Heart left ventricle (tissue), 16 donors: ENCODE measurements at regions not wholly inside any gene's neighbourhood (a gene's known extent, or its start where the extent isn't known, plus 50 kb on each side); places are given as distances from the start of the nearest gene placed in this dataset.
"Not testable (repeated sequence)": the region's sequence is repeated elsewhere in the genome, so short reads cannot be mapped to it uniquely, and the experiment has no call there.

Experiments used
- ATAC-seq, 4 donors: fragments of 200-7000 bp; cut with Tn5 transposase; one replicate each; pipeline ENCODE4 v1.9.1; 2020 to 2022; ENCODE audit warnings: moderate library complexity in 4 of 4, mild to moderate bottlenecking in 3 of 4, moderate number of reproducible peaks in 1 of 4
- DNase-seq, 5 donors: peaks; one replicate each; pipeline ENCODE4 v3.0.0-alpha.2; 2020
- H3K27ac ChIP-seq, 12 donors: fragments of 200-600 bp; sonication (generic) in 4 of 12; one replicate each; pipeline versions ENCODE4 v1.5.0 to v1.8.0; 2016 to 2022; ENCODE audit warnings: mild to moderate bottlenecking in 2 of 12
- H3K27me3 ChIP-seq, 9 donors: fragments of 200-600 bp; sonication (generic) in 2 of 9; one replicate each; pipeline versions ENCODE4 v1.5.1 to v1.8.0; 2016 to 2022; ENCODE audit warnings: mild to moderate bottlenecking in 3 of 9
- H3K36me3 ChIP-seq, 9 donors: fragments of 200-600 bp; sonication (generic) in 2 of 9; one replicate each; pipeline versions ENCODE4 v1.5.0 to v1.8.0; 2018 to 2022; ENCODE audit warnings: mild to moderate bottlenecking in 2 of 9
- H3K4me1 ChIP-seq, 12 donors: fragments of 200-600 bp; sonication (generic) in 4 of 12; one replicate each; pipeline versions ENCODE4 v1.5.0 to v1.8.0; 2016 to 2022; ENCODE audit warnings: mild to moderate bottlenecking in 3 of 12
- H3K4me3 ChIP-seq, 12 donors: fragments of 200-600 bp; sonication (generic) in 4 of 12; one replicate each; pipeline versions ENCODE4 v1.5.0 to v1.8.0; 2017 to 2022; ENCODE audit warnings: mild to moderate bottlenecking in 9 of 12, moderate library complexity in 4 of 12
- H3K9me3 ChIP-seq, 12 donors: fragments of 200-600 bp; sonication (generic) in 4 of 12; one replicate each; pipeline versions ENCODE4 v1.5.0 to v1.8.0; 2016 to 2022; ENCODE audit warnings: mild to moderate bottlenecking in 1 of 12
- CTCF ChIP-seq, 12 donors: fragments of 200-600 bp; sonication (generic) in 4 of 12; IDR thresholded peaks; one replicate each; pipeline versions ENCODE4 v1.5.0 to v1.8.0; 2018 to 2022; ENCODE audit warnings: antibody characterized with exemption in 12 of 12, mild to moderate bottlenecking in 5 of 12
- POLR2A ChIP-seq, 2 donors: fragments of 450-650 bp; IDR thresholded peaks; one replicate each; pipeline ENCODE4 v1.6.1; 2017; ENCODE audit warnings: antibody characterized with exemption in 2 of 2, mild to moderate bottlenecking in 2 of 2, moderate library complexity in 2 of 2
- WGBS, 4 donors: extraction: QIAGEN DNeasy Blood & Tissue Kit in 2 of 4; methylation state at CpG; one replicate each; pipeline versions ENCODE4 v1.1.5 to v1.1.7; 2013 to 2018; 5-methylcytosine and 5-hydroxymethylcytosine counted together
- intact Hi-C, 10 donors: fragments of 100-400 bp; cut with DNase I; formaldehyde crosslinking; loops; one replicate each; pipeline versions ENCODE4 v1.11.1 to v1.14.2; 2022
- donor health status: ischemic (EF 13 %, LVEDD 7.1; RV severe dilation, severe dysfunction).
- donor health status: healthy with polysubstance abuse.
- donor health status: DM: no; HTN: yes; CAD: no.
- donor health status: DM: no; HTN: no; CAD: no.
- donor health status: ischemic (EF 25% LVEDD 6.9; RV normal size, moderate dysfunction).
- donor health status: ischemic (EF 25% LVEDD 5.7; RV mildly dilated, moderate dysfunction).
- donor health status: healthy.
- donor health status: DM: yes; HTN: yes; CAD: no.
- donor health status: ischemic (EF 35%, LVEDD 5.7; RV mildly dilated, moderate dysfunction).
- donor health status: nonischemic (EF 11% LVEDD 7.7; RV severe dilation, severe dysfunction).
- donor health status: DM: yes; HTN: yes; CAD: no.
- donor health status: PGD.
- donor health status: ischemic (EF 29% LVEDD 5.4; RV normal size, mild dysfunction).
- donor health status: nonischemic (EF 23%, LVEDD 6.1; RV moderate dilation, normal function).

DNA sequence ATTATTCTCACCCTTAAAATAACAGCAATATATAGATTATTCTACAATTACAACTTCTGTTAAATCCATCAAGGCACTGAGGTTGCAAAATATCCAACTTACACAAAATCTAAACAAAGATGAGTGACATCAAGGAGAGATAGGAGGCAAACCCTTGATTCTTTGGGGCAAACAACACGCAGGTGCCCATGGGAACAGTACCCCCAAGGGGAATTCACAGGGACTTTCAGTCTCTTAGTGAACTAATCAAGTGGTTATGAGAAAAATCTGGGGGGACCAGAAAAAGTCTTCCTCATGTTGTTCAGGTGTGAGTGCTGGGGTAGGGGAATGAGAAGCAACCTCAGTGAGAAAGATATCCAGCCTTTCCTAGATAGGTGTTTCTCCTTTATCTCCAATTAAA lies 1107.9 kb downstream of the PLA2G4A start:
- Histone ChIP-seq H3K27me3 (no peaks in the 10 kb centered on the region), H3K9me3 (no peaks in the 10 kb centered on the region), H3K27ac (no peak overlapping the region), H3K36me3 (no peaks in the 10 kb centered on the region), H3K4me1 (no peaks in the 10 kb centered on the region), H3K4me3 (no peak overlapping the region)
- 63 to 75% (median 73%) methylated on average over 1 of the region's 1 CpG for WGBS, 4 donors
- intact Hi-C loops: no loop called here
- ATAC-seq: no peak
- DNase-seq: no peak
- no peak for TF ChIP-seq CTCF (IDR thresholded peaks at IDR 0.05)
- TF ChIP-seq POLR2A (IDR thresholded peaks at IDR 0.05): no peak

GRCh38 chr1:187938092-187938491 lies 1109.3 kb downstream of the PLA2G4A start:
- ATAC-seq: no peak
- 46 to 74% (median 60%) methylated on average over 2 of the region's 2 CpGs for WGBS, 4 donors

DNA sequence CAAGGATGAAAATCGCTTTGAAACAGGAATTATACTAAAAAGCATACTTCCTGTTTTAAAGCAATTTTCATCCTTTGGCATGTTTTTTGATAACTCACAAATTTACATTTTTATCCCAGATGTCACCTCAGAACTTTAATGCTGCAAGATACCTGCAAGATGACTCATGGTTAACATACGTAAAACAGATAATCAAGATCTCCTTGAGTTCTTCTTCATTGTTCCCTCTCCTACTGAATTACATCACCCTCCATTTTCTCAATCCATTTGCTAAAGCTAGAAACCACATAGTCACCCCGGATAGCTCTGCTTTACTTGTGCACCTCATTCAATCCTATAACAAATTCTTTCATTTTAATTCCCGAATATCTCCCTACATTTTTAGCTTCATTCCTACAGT lies 1114.2 kb downstream of the PLA2G4A start:
- Histone ChIP-seq H3K27ac (no peak overlapping the region), H3K36me3 (no peaks in the 10 kb centered on the region), H3K4me1 (no peaks in the 10 kb centered on the region), H3K9me3 (peaks cover 0 to 18% (median 8%) of the 10 kb centered on the region in 12 donors), H3K27me3 (no peaks in the 10 kb centered on the region), H3K4me3 (no peak overlapping the region)
- DNase-seq (no peak), ATAC-seq (no peak)
- WGBS, 4 donors: 86 to 94% (median 89%) methylated on average over 4 of the region's 4 CpGs
- TF ChIP-seq POLR2A (IDR thresholded peaks at IDR 0.05) (no peak), CTCF (IDR thresholded peaks at IDR 0.05) (no peak)
- intact Hi-C loops: no loop called here

More at GRCh38 chr1:187938092-187938491, 1109.3 kb downstream of the PLA2G4A start:
- Histone ChIP-seq H3K4me1 (no peaks in the 10 kb centered on the region), H3K27me3 (no peaks in the 10 kb centered on the region), H3K9me3 (no peaks in the 10 kb centered on the region), H3K27ac (no peak overlapping the region), H3K4me3 (no peak overlapping the region), H3K36me3 (no peaks in the 10 kb centered on the region)
- no peak for DNase-seq
- intact Hi-C loops: no loop called here
- TF ChIP-seq CTCF (IDR thresholded peaks at IDR 0.05) (no peak), POLR2A (IDR thresholded peaks at IDR 0.05) (no peak)

DNA sequence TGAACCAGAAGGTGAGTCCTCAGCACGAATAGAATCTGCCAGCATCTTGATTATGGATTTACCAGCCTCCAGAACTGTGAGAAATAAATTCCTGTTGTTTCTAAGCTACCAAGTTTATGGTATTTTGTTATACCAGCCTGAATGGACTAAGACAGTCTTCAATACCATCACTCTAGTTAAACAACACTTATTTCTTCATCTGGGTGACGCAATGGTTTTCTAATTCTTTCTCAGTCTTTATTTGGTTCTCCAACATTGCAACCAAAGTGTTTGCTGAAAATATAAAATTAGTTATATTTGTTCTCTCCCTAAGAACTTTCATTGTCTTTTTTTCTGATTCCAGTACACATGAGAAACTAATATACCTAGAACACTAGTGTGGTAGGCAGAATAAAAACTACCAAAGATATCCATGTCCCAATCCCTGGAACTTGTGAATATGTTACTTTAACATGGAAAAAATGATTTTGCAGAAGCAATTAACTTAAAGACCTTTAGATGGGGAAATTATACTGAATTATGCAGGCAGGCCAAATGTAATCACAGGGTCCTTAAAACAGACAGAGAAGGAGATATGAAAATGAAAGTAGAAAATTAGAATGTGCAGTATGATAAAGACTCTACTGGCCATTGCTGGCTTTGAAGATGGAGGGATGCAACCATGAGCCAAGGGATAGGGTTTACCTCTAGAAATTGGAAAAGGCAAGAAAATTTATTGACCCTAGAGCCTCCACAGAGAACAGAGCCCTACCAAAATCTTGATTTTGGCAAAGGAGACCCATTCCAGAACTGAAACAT lies 1115.1 kb downstream of the PLA2G4A start:
- no peak for DNase-seq
- no peak overlapping the region for H3K27ac ChIP-seq
- no peaks in the 10 kb centered on the region for H3K27me3 ChIP-seq
- no peaks in the 10 kb centered on the region for H3K36me3 ChIP-seq
- intact Hi-C loops: no loop called here
- no peak overlapping the region for H3K4me3 ChIP-seq
- ATAC-seq: no peak
- peaks cover 0 to 18% (median 8%) of the 10 kb centered on the region in 12 donors for H3K9me3 ChIP-seq
- 46 to 75% (median 57%) methylated on average over 2 of the region's 2 CpGs for WGBS, 4 donors
- no peak for TF ChIP-seq CTCF (IDR thresholded peaks at IDR 0.05)
- no peak for TF ChIP-seq POLR2A (IDR thresholded peaks at IDR 0.05)
- H3K4me1 ChIP-seq: no peaks in the 10 kb centered on the region

DNA sequence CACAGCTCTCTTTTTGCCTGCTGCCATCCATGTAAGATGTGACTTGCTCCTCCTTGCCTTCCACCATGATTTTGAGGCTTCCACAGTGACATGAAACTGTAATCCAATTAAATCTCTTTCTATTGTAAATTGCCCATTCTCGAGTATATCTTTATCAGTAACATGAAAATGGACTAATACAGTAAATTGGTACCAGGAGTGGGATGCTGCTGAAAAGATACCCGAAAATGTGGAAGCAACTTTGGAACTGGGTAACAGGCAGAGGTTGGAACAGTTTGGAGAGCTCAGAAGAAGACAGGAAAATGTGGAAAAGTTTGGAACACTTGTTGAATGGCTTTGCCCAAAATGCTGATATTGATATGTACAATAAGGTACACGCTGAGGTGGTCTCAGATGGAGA lies 1117.9 kb downstream of the PLA2G4A start:
- H3K27ac ChIP-seq, DNase-seq, H3K36me3 ChIP-seq, H3K27me3 ChIP-seq, ATAC-seq, H3K4me3 ChIP-seq, H3K4me1 ChIP-seq, intact Hi-C loops: not testable (repeated sequence)
- H3K9me3 ChIP-seq: peaks cover 0 to 36% (median 14%) of the 10 kb centered on the region in 12 donors
- WGBS, 4 donors: 73 to 81% (median 78%) methylated on average over 3 of the region's 3 CpGs
